Astrocyte (in vitro differentiated cells and primary cell): ENCODE measurements at regions not wholly inside any gene's neighbourhood (a gene's known extent, or its start where the extent isn't known, plus 50 kb on each side); places are given as distances from the start of the nearest gene placed in this dataset.

Experiments
- DNase-seq: peaks from one replicate; pipeline ENCODE4 v3.0.0-alpha.2; 2010; ENCODE audit warnings: low read depth
- FAIRE-seq: peaks from 2 replicates; lab custom pipeline; 2011; peaks lifted over from hg19 to GRCh38; lab: Jason Lieb, UNC
- H2AFZ ChIP-seq: 2 replicates; pipeline ENCODE4 v1.6.0; 2012; ENCODE audit warnings: low read depth, low read length, inconsistent platforms
- H3K27ac ChIP-seq: 2 replicates; pipeline ENCODE4 v1.5.1; 2011; ENCODE audit warnings: low read depth, low read length, inconsistent platforms
- H3K27me3 ChIP-seq: 2 replicates; pipeline ENCODE4 v1.6.0; 2011; ENCODE audit warnings: low read length, inconsistent platforms; ENCODE audit not compliant: insufficient read depth
- H3K36me3 ChIP-seq: 2 replicates; pipeline ENCODE4 v1.5.1; 2011; ENCODE audit warnings: low read length, inconsistent platforms; ENCODE audit not compliant: insufficient read depth
- H3K4me1 ChIP-seq: 2 replicates; pipeline ENCODE4 v1.5.1; 2011; ENCODE audit warnings: low read length, inconsistent platforms; ENCODE audit not compliant: insufficient read depth
- H3K4me2 ChIP-seq: 2 replicates; pipeline ENCODE4 v1.6.0; 2012; ENCODE audit warnings: low read length, inconsistent platforms
- H3K4me3 ChIP-seq: 2 replicates; pipeline ENCODE4 v1.5.1; 2011; ENCODE audit warnings: low read depth, mild to moderate bottlenecking, low read length, inconsistent platforms; ENCODE audit not compliant: insufficient read depth
- H3K79me2 ChIP-seq: 2 replicates; pipeline ENCODE4 v1.6.0; 2012; ENCODE audit warnings: mild to moderate bottlenecking, low read length, inconsistent platforms; ENCODE audit not compliant: insufficient read depth
- H3K9ac ChIP-seq: 2 replicates; pipeline ENCODE4 v1.6.0; 2012; ENCODE audit warnings: mild to moderate bottlenecking, low read length, inconsistent platforms
- H3K9me3 ChIP-seq: 2 replicates; pipeline ENCODE4 v1.5.1; 2012; ENCODE audit warnings: low read depth, mild to moderate bottlenecking, low read length, inconsistent platforms; ENCODE audit not compliant: insufficient read depth
- H4K20me1 ChIP-seq: 2 replicates; pipeline ENCODE4 v1.6.0; 2012; ENCODE audit warnings: low read length, inconsistent platforms; ENCODE audit not compliant: insufficient read depth
- H3K27ac Mint-ChIP-seq: one replicate; pipeline ENCODE4 v1.8.0; 2021; ENCODE audit warnings: mild to moderate bottlenecking, mixed read lengths; ENCODE audit not compliant: unreplicated experiment
- H3K27me3 Mint-ChIP-seq: one replicate; pipeline ENCODE4 v1.8.0; 2021; ENCODE audit warnings: low read depth, mixed read lengths; ENCODE audit not compliant: unreplicated experiment
- H3K36me3 Mint-ChIP-seq: one replicate; pipeline ENCODE4 v1.8.0; 2021; ENCODE audit warnings: low read depth, mixed read lengths; ENCODE audit not compliant: unreplicated experiment
- H3K4me1 Mint-ChIP-seq: one replicate; pipeline ENCODE4 v1.8.0; 2021; ENCODE audit warnings: low read depth, mixed read lengths; ENCODE audit not compliant: unreplicated experiment
- H3K4me3 Mint-ChIP-seq: one replicate; pipeline ENCODE4 v1.8.0; 2021; ENCODE audit warnings: mild to moderate bottlenecking, moderate library complexity, mixed read lengths; ENCODE audit not compliant: unreplicated experiment
- H3K9me3 Mint-ChIP-seq: one replicate; pipeline ENCODE4 v1.8.0; 2021; ENCODE audit warnings: mild to moderate bottlenecking, mixed read lengths; ENCODE audit not compliant: unreplicated experiment
- CTCF ChIP-seq: IDR thresholded peaks from 2 replicates; pipeline ENCODE4 v1.5.1; 2011; ENCODE audit warnings: low read depth, mild to moderate bottlenecking, inconsistent platforms, low read length, moderate library complexity; ENCODE audit not compliant: insufficient read depth
- EZH2 ChIP-seq: IDR thresholded peaks from 2 replicates; pipeline ENCODE4 v1.6.1; 2012; ENCODE audit warnings: mild to moderate bottlenecking, low read length, inconsistent platforms; ENCODE audit not compliant: insufficient read depth

- no peaks in the 10 kb centered on the region for H4K20me1 ChIP-seq
- Mint-ChIP-seq H3K9me3 (no peaks in the 10 kb centered on the region), H3K4me3 (no peak overlapping the region), H3K27ac (no peak overlapping the region), H3K4me1 (peaks cover 6% of the 10 kb centered on the region), H3K27me3 (no peaks in the 10 kb centered on the region), H3K36me3 (no peaks in the 10 kb centered on the region)
- no peaks in the 10 kb centered on the region for H3K79me2 ChIP-seq
- no peaks in the 10 kb centered on the region for H3K36me3 ChIP-seq
- no peak overlapping the region for H3K27ac ChIP-seq
- H3K4me1 ChIP-seq, result no peaks in the 10 kb centered on the region
- H3K4me3 ChIP-seq, result no peak overlapping the region
- FAIRE-seq, result no peak
- no peak for DNase-seq
- no peak overlapping the region for H3K4me2 ChIP-seq
- H3K27me3 ChIP-seq, result no peaks in the 10 kb centered on the region
- no peak overlapping the region for H3K9ac ChIP-seq
- no peaks in the 10 kb centered on the region for H3K9me3 ChIP-seq
- H2AFZ ChIP-seq, result no peak overlapping the region
- no peak for TF ChIP-seq EZH2
- TF ChIP-seq CTCF, result no peak
Measured at GRCh38 chr12:98344046-98344930, 171.1 kb upstream of the TMPO start.

- Histone ChIP-seq H3K4me1 (no peaks in the 10 kb centered on the region), H3K4me2 (no peak overlapping the region), H3K9ac (no peak overlapping the region), H4K20me1 (no peaks in the 10 kb centered on the region), H3K27ac (no peak overlapping the region), H3K4me3 (no peak overlapping the region), H3K27me3 (no peaks in the 10 kb centered on the region), H3K9me3 (no peaks in the 10 kb centered on the region), H2AFZ (no peak overlapping the region), H3K36me3 (no peaks in the 10 kb centered on the region), H3K79me2 (no peaks in the 10 kb centered on the region)
- DNase-seq (no peak), FAIRE-seq (no peak)
- Mint-ChIP-seq H3K36me3 (no peaks in the 10 kb centered on the region), H3K27ac (no peak overlapping the region), H3K27me3 (no peaks in the 10 kb centered on the region), H3K4me3 (no peak overlapping the region), H3K4me1 (peaks cover 6% of the 10 kb centered on the region), H3K9me3 (no peaks in the 10 kb centered on the region)
- no peak for TF ChIP-seq EZH2
- TF ChIP-seq CTCF, result no peak
Measured at GRCh38 chr12:98345308-98345876, 170.0 kb upstream of the TMPO start.

DNA sequence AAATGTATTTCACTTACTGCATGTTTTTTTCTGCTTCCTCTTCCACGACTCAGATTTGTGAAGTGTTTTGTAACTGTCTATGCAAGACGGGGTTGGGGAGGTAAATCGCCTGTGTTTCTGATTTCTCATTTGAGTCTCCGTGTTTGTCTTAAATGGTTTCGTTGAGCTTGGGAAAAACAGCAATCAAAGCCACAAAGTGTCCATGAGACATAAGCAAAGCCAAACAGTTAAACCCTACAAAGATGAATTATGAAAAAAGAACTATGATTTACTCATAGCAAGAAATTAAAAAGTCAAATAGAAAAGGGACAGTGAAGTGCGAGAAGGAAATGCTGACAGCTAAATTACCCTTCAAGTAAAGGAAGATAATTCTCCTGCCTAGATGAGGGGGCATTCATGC lies 164.3 kb upstream of the TMPO start:
- no peaks in the 10 kb centered on the region for H3K36me3 Mint-ChIP-seq
- Histone ChIP-seq H3K4me1 (peaks cover 34% of the 10 kb centered on the region), H3K27me3 (no peaks in the 10 kb centered on the region), H3K9me3 (no peaks in the 10 kb centered on the region), H3K79me2 (no peaks in the 10 kb centered on the region), H3K36me3 (no peaks in the 10 kb centered on the region), H3K4me3 (no peak overlapping the region), H3K9ac (no peak overlapping the region), H3K4me2 (no peak overlapping the region), H3K27ac (no peak overlapping the region), H2AFZ (no peak overlapping the region), H4K20me1 (no peaks in the 10 kb centered on the region)
- H3K27me3 Mint-ChIP-seq, result no peaks in the 10 kb centered on the region
- DNase-seq, result no peak
- no peak overlapping the region for H3K4me3 Mint-ChIP-seq
- peak overlapping the region; percentile 100 for H3K27ac Mint-ChIP-seq
- TF ChIP-seq CTCF, result no peak
- TF ChIP-seq EZH2, result no peak
- no peak for FAIRE-seq
- H3K9me3 Mint-ChIP-seq, result no peaks in the 10 kb centered on the region
- peaks cover 37% of the 10 kb centered on the region for H3K4me1 Mint-ChIP-seq
